ENCODE measurements at regions not wholly inside any gene's neighbourhood (a gene's known extent, or its start where the extent isn't known, plus 50 kb on each side); places are given as distances from the start of the nearest gene placed in this dataset.

GRCh38 chr4:95729596-95729995 is 110.3 kb upstream of the PDHA2 start:
- TF ChIP-seq GATA2 (IDR thresholded peaks at IDR 0.05; ENCODE audit: low read depth, low read length) = no peak
- no peak for TF ChIP-seq GATA3 (IDR thresholded peaks at IDR 0.05; ENCODE audit: low read depth, low read length)

Measured in SH-SY5Y (cell line).